SH-SY5Y (cell line): ENCODE measurements at regions not wholly inside any gene's neighbourhood (a gene's known extent, or its start where the extent isn't known, plus 50 kb on each side); places are given as distances from the start of the nearest gene placed in this dataset.

ENCODE experiments used
- GATA2 ChIP-seq: IDR thresholded peaks from 2 replicates; pipeline ENCODE4 v1.6.1; 2011; ENCODE audit warnings: mild to moderate bottlenecking, low read depth, low read length
- GATA3 ChIP-seq: IDR thresholded peaks from 2 replicates; pipeline ENCODE4 v1.6.1; 2011; ENCODE audit warnings: low read depth, mild to moderate bottlenecking, low read length, moderate library complexity

- TF ChIP-seq GATA2 (no peak), GATA3 (no peak)
Observed at GRCh38 chr2:195202163-195202845, 454.7 kb upstream of the SLC39A10 start.
